Mesodermal cell (in vitro differentiated cells): ENCODE measurements at regions not wholly inside any gene's neighbourhood (a gene's known extent, or its start where the extent isn't known, plus 50 kb on each side); places are given as distances from the start of the nearest gene placed in this dataset.

Experiments used
- H3K27ac ChIP-seq: 2 replicates; pipeline ENCODE4 v1.7.0; 2013; ENCODE audit warnings: mild to moderate bottlenecking, low read depth, low read length, moderate library complexity; ENCODE audit not compliant: severe bottlenecking
- H3K36me3 ChIP-seq: 2 replicates; pipeline ENCODE4 v1.7.1; 2013; ENCODE audit warnings: mild to moderate bottlenecking, low read length, moderate library complexity; ENCODE audit not compliant: control insufficient read depth, insufficient read depth
- H3K4me1 ChIP-seq: one replicate; pipeline ENCODE4 v1.7.1; 2013; ENCODE audit warnings: mild to moderate bottlenecking, low read length; ENCODE audit not compliant: insufficient read depth, control insufficient read depth, poor library complexity, severe bottlenecking
- H3K4me3 ChIP-seq: 2 replicates; pipeline ENCODE4 v1.7.0; 2013; ENCODE audit warnings: low read length, control low read depth, mild to moderate bottlenecking; ENCODE audit not compliant: insufficient read depth, poor library complexity, severe bottlenecking; ENCODE audit errors: extremely low read depth
- H3K9me3 ChIP-seq: 2 replicates; pipeline ENCODE4 v1.7.1; 2013; ENCODE audit warnings: mild to moderate bottlenecking, low read length, moderate library complexity; ENCODE audit not compliant: control insufficient read depth
- WGBS, 2 experiments: methylation state at CpG; one replicate each; pipeline ENCODE4 v1.1.5; 2013; ENCODE audit warnings: missing lambda C conversion rate in 2 of 2; ENCODE audit not compliant: insufficient coverage in 2 of 2; 5-methylcytosine and 5-hydroxymethylcytosine counted together

DNA sequence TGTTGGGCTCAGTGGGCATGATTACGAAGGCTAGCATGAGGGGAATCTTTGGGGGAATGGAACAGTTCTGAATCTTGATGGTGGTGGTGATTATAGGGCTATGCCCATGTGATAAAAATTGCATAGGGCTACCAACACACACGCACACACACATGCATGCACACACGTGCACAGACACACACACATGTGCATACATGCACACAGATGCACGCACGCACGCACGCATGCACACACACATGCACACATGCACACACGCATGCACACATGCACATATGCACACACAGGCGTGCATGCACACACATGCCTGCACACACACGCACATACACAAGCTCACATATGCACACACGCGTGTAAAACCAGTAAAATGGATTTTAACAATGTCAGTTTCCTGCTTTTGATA lies 85.9 kb downstream of the MUC16 start:
- no peak overlapping the region for H3K27ac ChIP-seq
- no peaks in the 10 kb centered on the region for H3K4me1 ChIP-seq
- no peak overlapping the region for H3K4me3 ChIP-seq
- no peaks in the 10 kb centered on the region for H3K36me3 ChIP-seq
- WGBS, 2 experiments, result 67 to 71% methylated on average over 7 to 9 of the region's 12 CpGs
- peaks cover 47% of the 10 kb centered on the region for H3K9me3 ChIP-seq

- WGBS, 2 experiments, result 80 to 85% methylated on average over 3 to 6 of the region's 6 CpGs
- H3K9me3 ChIP-seq, result peaks cover 58% of the 10 kb centered on the region
- H3K4me3 ChIP-seq, result no peak overlapping the region
- H3K4me1 ChIP-seq, result no peaks in the 10 kb centered on the region
- H3K36me3 ChIP-seq, result no peaks in the 10 kb centered on the region
- no peak overlapping the region for H3K27ac ChIP-seq
These were observed 83.9 kb downstream of the MUC16 start for GRCh38 chr19:8926341-8926740.

GRCh38 chr19:8935460-8935859 lies 74.7 kb downstream of the MUC16 start:
- Histone ChIP-seq H3K27ac (no peak overlapping the region), H3K9me3 (peaks cover 62% of the 10 kb centered on the region), H3K36me3 (no peaks in the 10 kb centered on the region), H3K4me3 (no peak overlapping the region), H3K4me1 (no peaks in the 10 kb centered on the region)

DNA sequence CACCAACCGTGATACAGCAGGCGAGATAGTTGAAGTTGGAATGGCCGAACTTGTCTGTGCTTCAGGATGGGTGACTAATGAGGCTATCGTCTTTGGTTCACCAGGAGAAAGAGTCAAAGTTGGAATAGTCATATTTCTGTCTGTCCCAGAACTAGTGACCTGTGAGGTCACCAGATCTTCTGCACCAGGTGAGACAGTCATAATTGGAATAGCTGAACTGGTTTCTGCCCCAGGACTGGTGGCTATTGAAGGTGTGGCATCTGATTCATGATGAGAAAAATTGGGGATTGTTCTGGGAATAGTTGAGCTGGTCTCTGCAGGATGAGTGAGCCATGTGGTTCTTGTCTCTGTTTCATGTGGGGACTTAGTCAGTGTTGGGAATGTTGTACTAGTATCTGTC lies 71.6 kb downstream of the MUC16 start:
- 61 to 80% methylated on average over 3 to 4 of the region's 4 CpGs for WGBS, 2 experiments
- no peaks in the 10 kb centered on the region for H3K4me1 ChIP-seq
- H3K4me3 ChIP-seq, result no peak overlapping the region
- H3K27ac ChIP-seq, result no peak overlapping the region
- H3K36me3 ChIP-seq, result no peaks in the 10 kb centered on the region
- peaks cover 63% of the 10 kb centered on the region for H3K9me3 ChIP-seq
